H1 (cell line): ENCODE measurements at regions not wholly inside any gene's neighbourhood (a gene's known extent, or its start where the extent isn't known, plus 50 kb on each side); places are given as distances from the start of the nearest gene placed in this dataset.
A peak's percentile ranks its signal among the peaks of the same experiment; 100 is the strongest.

Source experiments
- CTCF ChIA-PET: fragments of 300-600 bp; sonication (Branson Sonifier 250); formaldehyde crosslinking; loops from one replicate; lab custom pipeline; 2021; ENCODE audit not compliant: partially characterized antibody; lab: Charles Lee
- POLR2A ChIA-PET: fragments of 300-600 bp; sonication (Branson Sonifier 250); formaldehyde crosslinking; loops from one replicate; lab custom pipeline; 2021; ENCODE audit warnings: inconsistent platforms; ENCODE audit not compliant: partially characterized antibody; lab: Charles Lee
- DNase-seq, 2 experiments: peaks; one replicate each; pipeline versions ENCODE4 v3.0.0 to v3.0.0-alpha.2; 2010 to 2022; ENCODE audit warnings: low spot score in 2 of 2, low read depth in 1 of 2, mixed read lengths in 1 of 2
- FAIRE-seq: peaks from 2 replicates; lab custom pipeline; 2011; peaks lifted over from hg19 to GRCh38; lab: Jason Lieb, UNC
- H2AFZ ChIP-seq: 2 replicates; pipeline ENCODE4 v1.8.1; 2012; ENCODE audit warnings: low read length, inconsistent platforms
- H2AK5ac ChIP-seq: 2 replicates; pipeline ENCODE4 v1.6.1; 2013; ENCODE audit warnings: low read depth, low read length
- H2BK120ac ChIP-seq: replicated peaks from 2 replicates; pipeline ENCODE3; 2013; ENCODE audit warnings: low read depth, low read length, inconsistent platforms
- H2BK12ac ChIP-seq: 2 replicates; pipeline ENCODE4 v1.6.1; 2013; ENCODE audit warnings: low read depth, low read length
- H2BK15ac ChIP-seq: 2 replicates; pipeline ENCODE4 v1.6.1; 2013; ENCODE audit warnings: low read length
- H2BK20ac ChIP-seq: 2 replicates; pipeline ENCODE4 v1.6.1; 2013; ENCODE audit warnings: low read length
- H2BK5ac ChIP-seq: 2 replicates; pipeline ENCODE4 v1.6.1; 2013; ENCODE audit warnings: low read depth, low read length
- H3K14ac ChIP-seq: 2 replicates; pipeline ENCODE4 v1.6.1; 2013; ENCODE audit warnings: inconsistent platforms; ENCODE audit not compliant: insufficient read length
- H3K18ac ChIP-seq: 2 replicates; pipeline ENCODE4 v1.6.1; 2013; ENCODE audit warnings: low read length; ENCODE audit errors: extremely low read depth
- H3K23ac ChIP-seq: 2 replicates; pipeline ENCODE4 v1.6.1; 2013; ENCODE audit warnings: inconsistent platforms; ENCODE audit not compliant: insufficient read length
- H3K23me2 ChIP-seq: 2 replicates; pipeline ENCODE4 v1.6.1; 2013; ENCODE audit warnings: low read depth, low read length
- H3K27ac ChIP-seq: 2 replicates; pipeline ENCODE4 v1.6.1; 2011; ENCODE audit warnings: low read depth, low read length, inconsistent platforms
- H3K27me3 ChIP-seq, 4 experiments: replicated peaks in 1 of 4; 1 replicate in 1 of 4; 2 replicates in 3 of 4; pipeline versions ENCODE4 v1.6.1 to v1.8.1; 2011 to 2013; ENCODE audit warnings: low read length in 3 of 4, mild to moderate bottlenecking in 3 of 4, inconsistent platforms in 2 of 4, mixed read lengths in 2 of 4, moderate library complexity in 1 of 4; ENCODE audit not compliant: control insufficient read depth in 3 of 4, insufficient read depth in 3 of 4; ENCODE audit errors: extremely low read depth in 1 of 4
- H3K36me3 ChIP-seq, 4 experiments: 2 replicates each; pipeline versions ENCODE4 v1.6.1 to v1.8.1; 2011 to 2013; ENCODE audit warnings: mild to moderate bottlenecking in 4 of 4, low read length in 3 of 4, moderate library complexity in 2 of 4, control low read depth in 1 of 4, inconsistent platforms in 1 of 4; ENCODE audit not compliant: insufficient read depth in 4 of 4, control insufficient read depth in 2 of 4
- H3K4ac ChIP-seq: replicated peaks from 2 replicates; pipeline ENCODE3; 2013; ENCODE audit warnings: low read length, low read depth, mixed read lengths, inconsistent platforms; ENCODE audit not compliant: insufficient read length
- H3K4me1 ChIP-seq, 4 experiments: replicated peaks in 1 of 4; 1 replicate in 1 of 4; 2 replicates in 3 of 4; pipeline versions ENCODE4 v1.6.1 to v1.8.1; 2011 to 2013; ENCODE audit warnings: low read length in 3 of 4, inconsistent platforms in 2 of 4, mixed read lengths in 1 of 4; ENCODE audit not compliant: insufficient read depth in 4 of 4, control insufficient read depth in 3 of 4
- H3K4me2 ChIP-seq, 2 experiments: 2 replicates each; pipeline versions ENCODE4 v1.6.1 to v1.8.1; 2011 to 2013; ENCODE audit warnings: low read depth in 2 of 2, low read length in 2 of 2, control low read depth in 1 of 2, inconsistent platforms in 1 of 2, mild to moderate bottlenecking in 1 of 2; ENCODE audit not compliant: insufficient read depth in 1 of 2
- H3K4me3 ChIP-seq, 4 experiments: fragments of 200-600, 300-600 bp in 1 of 4; sonication (generic), shearing (Covaris generic), sonication (Bioruptor Twin) in 1 of 4; 2 replicates each; pipeline versions ENCODE4 v1.5.1 to v1.8.1; 2011 to 2016; ENCODE audit warnings: low read length in 4 of 4, low read depth in 3 of 4, control low read depth in 2 of 4, inconsistent platforms in 2 of 4, mild to moderate bottlenecking in 2 of 4, mixed read lengths in 1 of 4, moderate library complexity in 1 of 4; ENCODE audit not compliant: insufficient read depth in 2 of 4; ENCODE audit errors: extremely low read depth in 1 of 4
- H3K56ac ChIP-seq: replicated peaks from 2 replicates; pipeline ENCODE3; 2013; ENCODE audit warnings: low read depth, mild to moderate bottlenecking, mixed read lengths, low read length, inconsistent platforms; ENCODE audit not compliant: insufficient read length
- H3K79me1 ChIP-seq: 2 replicates; pipeline ENCODE4 v1.6.1; 2013; ENCODE audit warnings: low read depth, low read length, control low read depth
- H3K79me2 ChIP-seq, 2 experiments: 2 replicates each; pipeline versions ENCODE4 v1.6.1 to v1.8.1; 2012 to 2013; ENCODE audit warnings: low read length in 2 of 2, mild to moderate bottlenecking in 2 of 2, inconsistent platforms in 1 of 2; ENCODE audit not compliant: insufficient read depth in 2 of 2, control insufficient read depth in 1 of 2
- H3K9ac ChIP-seq, 4 experiments: replicated peaks in 1 of 4; 1 replicate in 1 of 4; 2 replicates in 3 of 4; pipeline versions ENCODE4 v1.6.1 to v1.8.1; 2011 to 2013; ENCODE audit warnings: low read depth in 3 of 4, low read length in 3 of 4, control low read depth in 2 of 4, mild to moderate bottlenecking in 2 of 4, moderate library complexity in 2 of 4, inconsistent platforms in 1 of 4; ENCODE audit errors: extremely low read depth in 1 of 4
- H3K9me3 ChIP-seq, 2 experiments: 2 replicates each; pipeline versions ENCODE4 v1.6.1 to v1.8.1; 2012 to 2013; ENCODE audit warnings: mild to moderate bottlenecking in 2 of 2, moderate library complexity in 2 of 2, control low read depth in 1 of 2, inconsistent platforms in 1 of 2, low read depth in 1 of 2, low read length in 1 of 2, mixed read lengths in 1 of 2; ENCODE audit not compliant: insufficient read depth in 2 of 2
- H4K20me1 ChIP-seq, 2 experiments: replicated peaks in 1 of 2; 2 replicates each; pipeline versions ENCODE3 to v1.8.1; 2011 to 2013; ENCODE audit warnings: inconsistent platforms in 2 of 2, low read length in 2 of 2, mild to moderate bottlenecking in 1 of 2; ENCODE audit not compliant: insufficient read depth in 2 of 2, control insufficient read depth in 1 of 2
- H4K5ac ChIP-seq: 2 replicates; pipeline ENCODE4 v1.6.1; 2013; ENCODE audit warnings: low read length, low read depth, mixed read lengths, inconsistent platforms; ENCODE audit not compliant: insufficient read length
- H4K8ac ChIP-seq: 2 replicates; pipeline ENCODE4 v1.8.0; 2013; ENCODE audit warnings: mild to moderate bottlenecking, moderate library complexity, low read length, inconsistent platforms; ENCODE audit not compliant: insufficient read depth; ENCODE audit errors: extremely low read depth
- H4K91ac ChIP-seq: replicated peaks from 2 replicates; pipeline ENCODE3; 2013; ENCODE audit warnings: low read length, mixed read lengths, inconsistent platforms; ENCODE audit not compliant: insufficient read length
- TAF1 ChIP-seq: IDR thresholded peaks from 2 replicates; pipeline ENCODE4 v1.6.1; 2011; ENCODE audit warnings: mild to moderate bottlenecking, low read depth, low read length
- WGBS, 2 experiments: shearing (Covaris generic) in 1 of 2; methylation state at CpG; one replicate each; pipeline versions ENCODE4 v1.1.6 to v1.1.7; 2013 to 2015; ENCODE audit warnings: low lambda C conversion rate in 2 of 2, mixed read lengths in 2 of 2, inconsistent platforms in 1 of 2, low coverage in 1 of 2, missing lambda C conversion rate in 1 of 2; ENCODE audit not compliant: insufficient replicate concordance in 2 of 2, insufficient coverage in 1 of 2, insufficient read length in 1 of 2; ENCODE audit errors: extremely low coverage in 1 of 2, missing lambda C conversion rate in 1 of 2; 5-methylcytosine and 5-hydroxymethylcytosine counted together

DNA sequence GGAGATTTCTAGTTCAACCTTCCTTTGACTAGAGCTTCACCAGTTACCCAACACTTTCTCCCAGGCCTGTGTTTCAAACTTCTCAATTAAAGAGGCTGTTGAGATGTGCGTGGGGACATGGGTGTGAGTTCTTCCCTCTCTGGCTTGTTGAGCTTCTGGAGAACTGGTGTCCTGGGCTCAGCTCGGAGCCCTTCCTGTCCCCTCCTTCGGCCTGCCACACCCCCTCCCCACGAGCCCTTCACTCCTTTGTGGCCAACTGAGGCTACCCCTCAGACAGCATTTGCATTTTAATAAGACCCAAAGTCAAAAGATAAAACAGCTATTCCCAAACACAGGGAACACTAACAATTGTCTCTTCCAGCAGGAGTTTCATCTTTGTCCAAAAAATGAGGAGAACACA, 123.3 kb upstream of the MLN start:
- Histone ChIP-seq H3K23ac (no peak overlapping the region), H4K8ac (no peak overlapping the region), H4K5ac (no peak overlapping the region), H3K4ac (no peak overlapping the region), H3K4me3 (no peak overlapping the region; a peak in 1 of 8 replicates), H3K9ac (no peak overlapping the region), H3K14ac (no peak overlapping the region), H3K56ac (no peak overlapping the region), H2BK120ac (peak overlapping the region; percentile 62), H2BK15ac (no peak overlapping the region), H3K27me3 (peaks cover 0 to 3% (median 0%) of the 10 kb centered on the region in 4 experiments; a peak in 2 of 7 replicates), H3K4me1 (peaks cover 0 to 14% (median 6%) of the 10 kb centered on the region in 4 experiments; a peak in 3 of 7 replicates), H4K20me1 (no peaks in the 10 kb centered on the region), H3K4me2 (peak overlapping the region; percentile 15 to 49; a peak in 3 of 4 replicates), H3K18ac (no peak overlapping the region; the same call in 1 of the 2 replicates), H3K79me1 (no peaks in the 10 kb centered on the region), H2BK20ac (no peak overlapping the region), H2AK5ac (no peak overlapping the region), H2BK12ac (no peak overlapping the region), H3K36me3 (no peaks in the 10 kb centered on the region), H2AFZ (0 out of 2 replicates have a peak overlapping the region, but pooled peaks have one; percentile 27), H4K91ac (peak overlapping the region; percentile 25), H3K23me2 (no peaks in the 10 kb centered on the region), H3K9me3 (no peaks in the 10 kb centered on the region), H3K79me2 (no peaks in the 10 kb centered on the region), H2BK5ac (no peak overlapping the region), H3K27ac (no peak overlapping the region)
- no peak for TF ChIP-seq TAF1
- POLR2A ChIA-PET: interaction anchor here (1.3 kb wide), 1 partner anchor 146 kb away, joined by 3 read pairs; no protein-coding TSS in a partner anchor
- CTCF ChIA-PET: interaction anchor here (0.6 to 2.1 kb wide), 7 partner anchors 9 to 749 kb away, joined by 3 to 9 read pairs (median 4); no protein-coding TSS in a partner anchor
- no peak for FAIRE-seq
- no peak for DNase-seq
- WGBS, 2 experiments: 29% methylated on average over 4 of the region's 4 CpGs; no CpG with 5 or more reads in 1 of the 2 experiments
